ENCODE measurements at regions not wholly inside any gene's neighbourhood (a gene's known extent, or its start where the extent isn't known, plus 50 kb on each side); places are given as distances from the start of the nearest gene placed in this dataset.

DNA sequence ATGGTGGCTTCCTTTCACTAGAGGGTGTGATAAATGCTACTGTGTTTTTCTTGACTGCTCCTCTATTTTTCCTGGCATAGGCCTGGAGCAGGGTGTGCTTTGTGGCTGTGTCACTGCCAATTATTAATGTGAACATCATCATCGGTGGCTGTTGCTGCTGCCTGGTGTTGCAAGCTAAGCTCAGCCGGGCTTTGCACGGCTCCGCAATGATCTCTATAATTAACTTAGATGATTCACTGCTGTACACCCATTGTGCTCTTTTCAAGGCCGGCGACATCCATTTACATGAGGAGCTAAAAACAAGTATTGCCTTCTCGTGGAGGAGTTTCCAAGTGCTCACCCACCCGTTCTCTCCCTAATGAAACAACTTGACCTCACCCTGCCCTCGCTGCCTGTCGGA lies 160.1 kb upstream of the IRX3 start:
- Histone ChIP-seq H3K27me3 (peaks cover 0 to 4% of the 10 kb centered on the region in 2 donors), H3K4me1 (no peaks in the 10 kb centered on the region), H3K36me3 (no peaks in the 10 kb centered on the region), H3K27ac (no peak overlapping the region), H3K9me3 (no peaks in the 10 kb centered on the region), H3K4me3 (no peak overlapping the region)
- DNase-seq: no peak
- intact Hi-C loops (cut with DNase I; ENCODE audit: low total_unique reads): no loop called here
- TF ChIP-seq, protein P1, sequence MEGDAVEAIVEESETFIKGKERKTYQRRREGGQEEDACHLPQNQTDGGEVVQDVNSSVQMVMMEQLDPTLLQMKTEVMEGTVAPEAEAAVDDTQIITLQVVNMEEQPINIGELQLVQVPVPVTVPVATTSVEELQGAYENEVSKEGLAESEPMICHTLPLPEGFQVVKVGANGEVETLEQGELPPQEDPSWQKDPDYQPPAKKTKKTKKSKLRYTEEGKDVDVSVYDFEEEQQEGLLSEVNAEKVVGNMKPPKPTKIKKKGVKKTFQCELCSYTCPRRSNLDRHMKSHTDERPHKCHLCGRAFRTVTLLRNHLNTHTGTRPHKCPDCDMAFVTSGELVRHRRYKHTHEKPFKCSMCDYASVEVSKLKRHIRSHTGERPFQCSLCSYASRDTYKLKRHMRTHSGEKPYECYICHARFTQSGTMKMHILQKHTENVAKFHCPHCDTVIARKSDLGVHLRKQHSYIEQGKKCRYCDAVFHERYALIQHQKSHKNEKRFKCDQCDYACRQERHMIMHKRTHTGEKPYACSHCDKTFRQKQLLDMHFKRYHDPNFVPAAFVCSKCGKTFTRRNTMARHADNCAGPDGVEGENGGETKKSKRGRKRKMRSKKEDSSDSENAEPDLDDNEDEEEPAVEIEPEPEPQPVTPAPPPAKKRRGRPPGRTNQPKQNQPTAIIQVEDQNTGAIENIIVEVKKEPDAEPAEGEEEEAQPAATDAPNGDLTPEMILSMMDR (IDR thresholded peaks at IDR 0.05): no peak
- no peak for TF ChIP-seq POLR2A (IDR thresholded peaks at IDR 0.05)

DNA sequence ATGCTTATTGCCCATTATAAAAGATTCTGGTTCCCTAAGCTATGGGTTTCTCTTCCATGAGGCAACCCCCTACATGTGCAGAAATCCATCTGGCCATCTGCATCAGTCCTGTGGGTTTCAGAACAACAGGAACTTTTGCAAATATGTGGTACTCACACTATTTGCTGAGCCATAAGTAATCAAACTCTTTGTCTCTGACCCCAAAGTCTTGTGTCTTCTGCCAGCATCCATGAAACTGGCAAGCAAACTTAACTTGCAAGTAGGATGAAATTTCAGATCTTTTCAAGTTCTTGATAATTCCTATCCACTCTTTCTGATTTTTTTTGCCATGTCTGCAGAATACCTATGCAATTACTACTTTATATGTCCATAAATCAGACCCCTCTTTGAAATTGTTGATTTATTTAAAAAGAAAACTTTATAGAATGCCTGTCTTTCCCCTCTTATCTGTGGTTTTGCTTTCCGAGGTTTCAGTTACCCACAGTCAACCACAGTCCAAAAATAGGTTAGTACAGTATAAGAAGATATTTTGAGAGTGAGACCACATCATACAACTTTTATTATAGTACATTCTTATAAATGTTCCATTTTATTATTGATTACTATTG lies 158.4 kb upstream of the IRX3 start:
- H3K9me3 ChIP-seq: no peaks in the 10 kb centered on the region
- TF ChIP-seq POLR2A (IDR thresholded peaks at IDR 0.05): no peak
- TF ChIP-seq, protein P1 (IDR thresholded peaks at IDR 0.05): no peak
- H3K36me3 ChIP-seq: no peaks in the 10 kb centered on the region
- intact Hi-C loops (cut with DNase I; ENCODE audit: low total_unique reads): no loop called here
- H3K4me3 ChIP-seq: no peak overlapping the region
- peaks cover 0 to 4% of the 10 kb centered on the region in 2 donors for H3K27me3 ChIP-seq
- no peaks in the 10 kb centered on the region for H3K4me1 ChIP-seq
- no peak overlapping the region for H3K27ac ChIP-seq
- DNase-seq: no peak

DNA sequence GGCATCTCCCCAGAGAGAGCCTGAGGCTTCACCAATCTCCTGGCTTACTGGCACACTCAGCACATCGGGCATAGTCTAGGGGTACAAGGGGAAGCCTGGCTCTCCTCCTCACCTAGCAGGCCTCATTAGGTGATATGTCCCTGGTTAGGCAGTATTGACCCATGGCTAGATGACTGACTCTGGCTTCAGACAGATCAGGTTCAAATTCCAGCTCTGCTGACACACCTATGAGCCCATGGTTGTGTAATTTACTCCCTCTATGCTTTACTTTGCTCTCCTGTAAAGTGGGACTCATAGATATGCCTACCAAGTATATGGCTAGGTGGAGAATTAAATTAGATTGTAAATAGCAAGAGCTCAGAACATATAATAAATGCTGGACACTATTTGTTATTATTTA lies 157.3 kb upstream of the IRX3 start:
- H3K4me3 ChIP-seq: no peak overlapping the region
- intact Hi-C loops (cut with DNase I; ENCODE audit: low total_unique reads): no loop called here
- H3K27me3 ChIP-seq: peaks cover 0 to 4% of the 10 kb centered on the region in 2 donors
- no peaks in the 10 kb centered on the region for H3K36me3 ChIP-seq
- no peaks in the 10 kb centered on the region for H3K4me1 ChIP-seq
- no peaks in the 10 kb centered on the region for H3K9me3 ChIP-seq
- no peak for DNase-seq
- TF ChIP-seq POLR2A (IDR thresholded peaks at IDR 0.05): no peak
- TF ChIP-seq, protein P1 (IDR thresholded peaks at IDR 0.05): no peak
- H3K27ac ChIP-seq: no peak overlapping the region

- TF ChIP-seq, protein P1 (IDR thresholded peaks at IDR 0.05): no peak
- no peak for TF ChIP-seq POLR2A (IDR thresholded peaks at IDR 0.05)
- intact Hi-C loops (cut with DNase I; ENCODE audit: low total_unique reads): no loop called here
These were observed 156.8 kb upstream of the IRX3 start for GRCh38 chr16:54443352-54443751.

GRCh38 chr16:54442864-54443263 lies 156.3 kb upstream of the IRX3 start:
- H3K4me3 ChIP-seq: no peak overlapping the region
- no peak for DNase-seq
- intact Hi-C loops (cut with DNase I; ENCODE audit: low total_unique reads): no loop called here
- no peaks in the 10 kb centered on the region for H3K36me3 ChIP-seq
- H3K4me1 ChIP-seq: no peaks in the 10 kb centered on the region
- peaks cover 0 to 4% of the 10 kb centered on the region in 2 donors for H3K27me3 ChIP-seq
- no peaks in the 10 kb centered on the region for H3K9me3 ChIP-seq
- no peak overlapping the region for H3K27ac ChIP-seq
- TF ChIP-seq, protein P1 (IDR thresholded peaks at IDR 0.05): no peak
- TF ChIP-seq POLR2A (IDR thresholded peaks at IDR 0.05): no peak

More at GRCh38 chr16:54443352-54443751, 156.8 kb upstream of the IRX3 start:
- Histone ChIP-seq H3K4me3 (no peak overlapping the region), H3K27ac (no peak overlapping the region), H3K27me3 (peaks cover 0 to 4% of the 10 kb centered on the region in 2 donors), H3K36me3 (no peaks in the 10 kb centered on the region), H3K4me1 (no peaks in the 10 kb centered on the region), H3K9me3 (no peaks in the 10 kb centered on the region)
- DNase-seq: no peak
